CD14-positive monocyte (primary cell): ENCODE measurements at regions not wholly inside any gene's neighbourhood (a gene's known extent, or its start where the extent isn't known, plus 50 kb on each side); places are given as distances from the start of the nearest gene placed in this dataset.
"Not testable (repeated sequence)": the region's sequence is repeated elsewhere in the genome, so short reads cannot be mapped to it uniquely, and the experiment has no call there.

Experiments
- DNase-seq, 3 donors: peaks; one replicate each; pipeline ENCODE4 v3.0.0-alpha.2; 2011 to 2022
- H2AFZ ChIP-seq: 2 replicates; pipeline ENCODE4 v1.6.0; 2012; ENCODE audit warnings: mild to moderate bottlenecking, low read depth, low read length, inconsistent platforms; ENCODE audit not compliant: insufficient read depth, poor library complexity, severe bottlenecking
- H3K27ac ChIP-seq, 2 donors: 1 replicate in 1 of 2; 2 replicates in 1 of 2; pipeline ENCODE4 v1.5.1; 2012 to 2013; ENCODE audit warnings: low read length in 2 of 2, control low read depth in 1 of 2, inconsistent platforms in 1 of 2, low read depth in 1 of 2, mild to moderate bottlenecking in 1 of 2
- H3K27me3 ChIP-seq, 2 donors: one replicate each; pipeline versions ENCODE4 v1.6.0 to v1.6.1; 2011 to 2013; ENCODE audit warnings: low read length in 2 of 2; ENCODE audit not compliant: control insufficient read depth in 2 of 2, insufficient read depth in 2 of 2
- H3K36me3 ChIP-seq, 2 donors: replicated peaks in 1 of 2; 1 replicate in 1 of 2; 2 replicates in 1 of 2; pipeline versions ENCODE4 v1.5.1 to v1.6.1; 2012 to 2013; ENCODE audit warnings: low read length in 2 of 2, control low read depth in 1 of 2, inconsistent platforms in 1 of 2, mild to moderate bottlenecking in 1 of 2; ENCODE audit not compliant: insufficient read depth in 2 of 2, control insufficient read depth in 1 of 2
- H3K4me1 ChIP-seq, 2 donors: 1 replicate in 1 of 2; 2 replicates in 1 of 2; pipeline versions ENCODE4 v1.5.1 to v1.6.1; 2012 to 2013; ENCODE audit warnings: low read length in 2 of 2, control low read depth in 1 of 2, inconsistent platforms in 1 of 2, mild to moderate bottlenecking in 1 of 2, moderate library complexity in 1 of 2; ENCODE audit not compliant: insufficient read depth in 2 of 2, control insufficient read depth in 1 of 2
- H3K4me2 ChIP-seq: replicated peaks from 2 replicates; pipeline ENCODE3; 2012; ENCODE audit warnings: low read length, moderate library complexity, mild to moderate bottlenecking; ENCODE audit not compliant: poor library complexity, severe bottlenecking; ENCODE audit errors: extremely low read depth
- H3K4me3 ChIP-seq, 3 experiments: fragments of 200-600 bp in 1 of 3; sonication (generic) in 1 of 3; replicated peaks in 1 of 3; 1 replicate in 2 of 3; 2 replicates in 1 of 3; pipeline ENCODE4 v1.5.1; 2011 to 2013; ENCODE audit warnings: low read length in 3 of 3, mild to moderate bottlenecking in 3 of 3, control low read depth in 2 of 3, low read depth in 2 of 3, inconsistent platforms in 1 of 3, moderate library complexity in 1 of 3
- H3K79me2 ChIP-seq: 2 replicates; pipeline ENCODE4 v1.6.0; 2012; ENCODE audit warnings: mild to moderate bottlenecking, control low read depth, inconsistent platforms, low read length, moderate library complexity; ENCODE audit not compliant: insufficient read depth
- H3K9ac ChIP-seq: 2 replicates; pipeline ENCODE4 v1.6.0; 2017; ENCODE audit warnings: low read length, mild to moderate bottlenecking; ENCODE audit not compliant: insufficient read depth, poor library complexity, severe bottlenecking
- H3K9me3 ChIP-seq, 2 donors: replicated peaks in 1 of 2; 1 replicate in 1 of 2; 2 replicates in 1 of 2; pipeline versions ENCODE4 v1.5.1 to v1.6.1; 2012 to 2013; ENCODE audit warnings: low read length in 2 of 2, control low read depth in 1 of 2; ENCODE audit not compliant: control insufficient read depth in 1 of 2, insufficient read depth in 1 of 2
- H4K20me1 ChIP-seq: 2 replicates; pipeline ENCODE4 v1.6.0; 2012; ENCODE audit warnings: mild to moderate bottlenecking, low read length, control low read depth, moderate library complexity; ENCODE audit not compliant: insufficient read depth
- H3K27ac Mint-ChIP-seq, 7 donors: one replicate each; pipeline ENCODE4 v1.8.0; 2020; ENCODE audit warnings: mild to moderate bottlenecking in 7 of 7, mixed read lengths in 7 of 7, moderate library complexity in 6 of 7, inconsistent platforms in 2 of 7
- H3K27me3 Mint-ChIP-seq, 3 donors: one replicate each; pipeline ENCODE4 v1.8.0; 2021 to 2022; ENCODE audit warnings: low read depth in 3 of 3, mild to moderate bottlenecking in 3 of 3, mixed read lengths in 3 of 3, moderate library complexity in 3 of 3, inconsistent platforms in 1 of 3
- H3K36me3 Mint-ChIP-seq, 2 donors: one replicate each; pipeline ENCODE4 v1.8.0; 2020; ENCODE audit warnings: mixed read lengths in 2 of 2, inconsistent platforms in 1 of 2, mild to moderate bottlenecking in 1 of 2
- H3K4me1 Mint-ChIP-seq: one replicate; pipeline ENCODE4 v1.8.0; 2020; ENCODE audit warnings: mild to moderate bottlenecking, mixed read lengths
- H3K4me3 Mint-ChIP-seq, 2 donors: one replicate each; pipeline ENCODE4 v1.8.0; 2020; ENCODE audit warnings: mild to moderate bottlenecking in 2 of 2, mixed read lengths in 2 of 2, moderate library complexity in 1 of 2
- H3K9me3 Mint-ChIP-seq, 7 donors: one replicate each; pipeline ENCODE4 v1.8.0; 2020 to 2022; ENCODE audit warnings: mixed read lengths in 7 of 7, mild to moderate bottlenecking in 6 of 7, moderate library complexity in 6 of 7, inconsistent platforms in 2 of 7
- WGBS: methylation state at CpG from one replicate; pipeline ENCODE4 v1.1.5; 2013; ENCODE audit warnings: missing lambda C conversion rate; ENCODE audit not compliant: insufficient coverage; 5-methylcytosine and 5-hydroxymethylcytosine counted together
- intact Hi-C, 2 donors: fragments of 100-400 bp; cut with micrococcal nuclease; formaldehyde crosslinking; loops; one replicate each; pipeline versions ENCODE4 v1.15.0 to v1.15.1; 2023

DNA sequence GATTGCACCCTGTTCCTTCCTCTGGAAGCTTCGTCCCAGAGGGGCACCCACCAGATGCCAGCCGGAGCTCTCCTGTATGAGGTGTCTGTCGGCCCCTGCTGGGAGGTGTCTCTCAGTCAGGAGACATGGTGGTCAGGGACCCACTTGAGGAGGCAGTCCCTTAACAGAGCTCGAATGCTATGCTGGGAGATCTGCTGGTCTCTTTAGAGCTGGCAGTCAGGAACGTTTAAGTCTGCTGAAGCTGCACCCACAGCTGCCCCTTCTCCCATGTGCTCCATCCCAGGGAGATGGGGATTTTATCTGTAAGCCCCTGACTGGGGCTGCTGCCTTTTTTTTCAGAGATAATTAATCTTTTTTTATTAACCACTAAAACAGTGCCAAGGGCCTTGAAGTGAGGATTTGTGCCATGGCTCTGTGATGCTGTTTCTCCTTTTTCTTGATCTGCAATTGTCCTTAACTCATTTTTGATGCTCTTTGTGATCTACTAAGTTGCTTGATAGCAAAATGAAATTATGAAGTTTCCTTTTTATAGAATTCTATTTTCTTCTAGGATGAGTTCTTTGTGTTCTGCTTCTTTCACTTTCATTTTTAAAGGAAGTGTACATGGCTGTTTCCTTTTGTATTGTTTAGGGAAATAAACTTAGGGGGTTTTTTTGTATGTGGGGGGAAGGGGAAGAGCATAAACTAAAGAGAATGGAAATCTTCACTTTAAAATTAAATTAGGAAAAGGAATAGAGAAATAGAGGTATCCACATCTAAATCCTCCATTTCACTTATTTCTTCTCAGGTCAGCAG is 2275.9 kb downstream of the EPHA3 start:
- DNase-seq, H3K79me2 ChIP-seq, H4K20me1 ChIP-seq, H3K4me1 ChIP-seq, H2AFZ ChIP-seq, H3K9ac ChIP-seq, H3K36me3 Mint-ChIP-seq, H3K27ac Mint-ChIP-seq, H3K4me2 ChIP-seq, H3K4me1 Mint-ChIP-seq, H3K27ac ChIP-seq, H3K4me3 ChIP-seq, H3K4me3 Mint-ChIP-seq, H3K27me3 Mint-ChIP-seq, intact Hi-C loops, H3K9me3 ChIP-seq, H3K36me3 ChIP-seq, H3K27me3 ChIP-seq: not testable (repeated sequence)
- WGBS = 100% methylated on average over 1 of the region's 5 CpGs
- H3K9me3 Mint-ChIP-seq = peaks cover 3 to 19% (median 12%) of the 10 kb centered on the region in 7 donors

GRCh38 chr3:91403938-91404337 is 2296.5 kb downstream of the EPHA3 start:
- H4K20me1 ChIP-seq, H3K36me3 ChIP-seq, DNase-seq, H3K79me2 ChIP-seq, H3K4me3 Mint-ChIP-seq, H3K36me3 Mint-ChIP-seq, H2AFZ ChIP-seq, intact Hi-C loops, H3K4me1 Mint-ChIP-seq, H3K4me1 ChIP-seq, H3K27me3 Mint-ChIP-seq, H3K4me2 ChIP-seq, H3K4me3 ChIP-seq, H3K27ac ChIP-seq, H3K9ac ChIP-seq, H3K27me3 ChIP-seq: not testable (repeated sequence)
- H3K9me3 ChIP-seq = peaks cover 3 to 17% of the 10 kb centered on the region in 2 donors
- Mint-ChIP-seq H3K27ac (peak overlapping the region in 1 of 7 donors; percentile 6), H3K9me3 (peaks cover 2 to 24% (median 9%) of the 10 kb centered on the region in 7 donors)
- WGBS = 93% methylated on average over 3 of the region's 4 CpGs

DNA sequence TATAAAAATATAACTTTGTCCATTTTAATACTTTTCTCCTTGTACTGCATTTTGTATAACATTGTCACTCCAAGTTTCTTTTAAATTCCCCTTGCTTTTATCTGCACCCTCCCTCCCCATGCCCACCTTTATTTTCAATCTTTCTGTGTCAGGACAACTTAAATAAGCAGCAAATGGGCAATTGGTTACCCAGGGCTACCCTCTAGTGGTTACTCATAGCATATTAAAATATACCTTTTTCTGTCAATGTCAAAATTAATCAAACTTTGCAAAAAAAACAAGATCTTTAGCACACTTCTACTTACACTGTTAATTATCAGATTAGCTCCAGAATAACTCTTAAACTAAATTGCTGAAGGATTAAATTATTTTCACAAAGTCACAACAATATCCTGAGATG is 2334.6 kb downstream of the EPHA3 start:
- H2AFZ ChIP-seq, intact Hi-C loops, H3K9ac ChIP-seq, H3K27me3 ChIP-seq, H3K4me3 ChIP-seq, H3K4me1 ChIP-seq, H3K4me2 ChIP-seq, H3K27me3 Mint-ChIP-seq, H3K4me1 Mint-ChIP-seq, H3K4me3 Mint-ChIP-seq, DNase-seq, H3K9me3 ChIP-seq, H3K36me3 Mint-ChIP-seq, H3K27ac Mint-ChIP-seq, H3K27ac ChIP-seq, H3K9me3 Mint-ChIP-seq, H3K79me2 ChIP-seq, H4K20me1 ChIP-seq, H3K36me3 ChIP-seq: not testable (repeated sequence)

GRCh38 chr3:91442483-91442882 is 2335.1 kb downstream of the EPHA3 start:
- H3K27me3 Mint-ChIP-seq, H3K36me3 Mint-ChIP-seq, H3K36me3 ChIP-seq, H3K27ac Mint-ChIP-seq, H3K9me3 Mint-ChIP-seq, H3K79me2 ChIP-seq, H3K4me2 ChIP-seq, H3K27me3 ChIP-seq, DNase-seq, intact Hi-C loops, H3K4me3 Mint-ChIP-seq, H3K9me3 ChIP-seq, H3K4me1 ChIP-seq, H3K4me3 ChIP-seq, H2AFZ ChIP-seq, H4K20me1 ChIP-seq, H3K27ac ChIP-seq, H3K9ac ChIP-seq, H3K4me1 Mint-ChIP-seq: not testable (repeated sequence)
- no CpG with 5 or more reads among the region's 4 CpGs for WGBS
